GM20000 (cell line): ENCODE measurements at regions not wholly inside any gene's neighbourhood (a gene's known extent, or its start where the extent isn't known, plus 50 kb on each side); places are given as distances from the start of the nearest gene placed in this dataset.

Source experiments
- DNase-seq: peaks from one replicate; pipeline ENCODE4 v3.0.0; 2012; ENCODE audit warnings: low spot score
- TF ChIP-seq, protein P1 (sequence below): IDR thresholded peaks from 2 replicates; pipeline ENCODE4 v1.5.1; 2012; ENCODE audit warnings: mild to moderate bottlenecking, control low read depth; ENCODE audit errors: extremely low read depth, missing control alignments

DNA sequence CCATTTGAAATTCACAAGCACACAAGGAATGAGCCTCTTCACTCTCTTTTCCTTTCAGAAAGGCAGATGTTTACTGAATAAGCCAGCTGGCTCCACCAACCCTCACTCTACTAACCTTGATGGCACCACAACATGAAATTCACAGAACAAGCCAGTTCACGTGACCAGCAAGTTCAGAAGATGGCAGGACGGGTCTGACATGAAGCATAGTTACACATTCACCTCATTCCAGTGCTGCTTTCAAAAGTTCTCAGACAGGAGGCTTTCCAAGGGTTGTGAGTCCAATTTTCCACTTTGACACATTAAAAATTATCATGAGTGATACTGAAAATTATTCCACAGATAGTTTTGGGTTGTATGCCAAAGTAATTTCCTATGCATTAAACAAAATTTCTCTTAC is 74.2 kb upstream of the MBOAT2 start:
- TF ChIP-seq, protein P1, sequence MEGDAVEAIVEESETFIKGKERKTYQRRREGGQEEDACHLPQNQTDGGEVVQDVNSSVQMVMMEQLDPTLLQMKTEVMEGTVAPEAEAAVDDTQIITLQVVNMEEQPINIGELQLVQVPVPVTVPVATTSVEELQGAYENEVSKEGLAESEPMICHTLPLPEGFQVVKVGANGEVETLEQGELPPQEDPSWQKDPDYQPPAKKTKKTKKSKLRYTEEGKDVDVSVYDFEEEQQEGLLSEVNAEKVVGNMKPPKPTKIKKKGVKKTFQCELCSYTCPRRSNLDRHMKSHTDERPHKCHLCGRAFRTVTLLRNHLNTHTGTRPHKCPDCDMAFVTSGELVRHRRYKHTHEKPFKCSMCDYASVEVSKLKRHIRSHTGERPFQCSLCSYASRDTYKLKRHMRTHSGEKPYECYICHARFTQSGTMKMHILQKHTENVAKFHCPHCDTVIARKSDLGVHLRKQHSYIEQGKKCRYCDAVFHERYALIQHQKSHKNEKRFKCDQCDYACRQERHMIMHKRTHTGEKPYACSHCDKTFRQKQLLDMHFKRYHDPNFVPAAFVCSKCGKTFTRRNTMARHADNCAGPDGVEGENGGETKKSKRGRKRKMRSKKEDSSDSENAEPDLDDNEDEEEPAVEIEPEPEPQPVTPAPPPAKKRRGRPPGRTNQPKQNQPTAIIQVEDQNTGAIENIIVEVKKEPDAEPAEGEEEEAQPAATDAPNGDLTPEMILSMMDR, result no peak

DNA sequence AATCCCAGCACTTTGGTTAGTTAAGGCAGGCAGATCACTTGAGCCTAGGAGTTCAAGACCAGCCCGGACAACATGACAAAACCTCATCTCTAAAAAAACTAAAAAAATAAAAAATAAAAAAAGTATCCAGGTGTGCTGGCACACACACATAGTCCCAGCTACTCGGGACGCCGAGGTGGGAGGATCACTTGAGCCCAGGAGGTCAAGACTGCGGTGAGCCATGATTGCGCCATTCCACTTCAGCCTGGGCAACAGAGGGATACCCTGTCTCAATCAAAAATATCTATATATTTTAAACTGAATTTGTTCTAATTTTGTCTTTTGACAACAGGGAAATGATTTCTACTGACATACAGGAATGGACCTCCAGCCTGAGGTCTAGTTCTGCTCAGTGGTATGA is 73.3 kb upstream of the MBOAT2 start:
- TF ChIP-seq, protein P1, result no peak
- no peak for DNase-seq

More for the DNA sequence above, 74.2 kb upstream of the MBOAT2 start:
- no peak for DNase-seq

DNA sequence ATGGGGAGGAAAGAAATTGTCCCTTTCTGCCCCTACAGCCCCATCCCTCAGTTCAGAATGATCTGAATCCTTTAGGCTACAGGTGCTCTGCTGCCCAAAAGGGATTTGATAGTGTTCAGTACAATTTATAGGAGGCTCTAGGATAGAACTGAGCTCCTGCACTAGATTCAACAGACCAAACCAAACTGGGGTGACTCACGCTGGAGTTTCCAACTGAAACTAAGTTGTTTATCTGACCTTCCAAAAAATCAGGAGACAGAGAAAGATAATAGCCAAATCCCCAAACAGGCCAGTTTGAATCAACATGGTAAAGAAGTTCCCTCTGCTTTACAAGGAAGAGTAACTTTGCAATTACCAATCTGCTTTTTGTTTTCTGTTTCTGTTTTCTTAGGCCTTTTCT is 72.7 kb upstream of the MBOAT2 start:
- no peak for DNase-seq
- TF ChIP-seq, protein P1, result no peak

DNA sequence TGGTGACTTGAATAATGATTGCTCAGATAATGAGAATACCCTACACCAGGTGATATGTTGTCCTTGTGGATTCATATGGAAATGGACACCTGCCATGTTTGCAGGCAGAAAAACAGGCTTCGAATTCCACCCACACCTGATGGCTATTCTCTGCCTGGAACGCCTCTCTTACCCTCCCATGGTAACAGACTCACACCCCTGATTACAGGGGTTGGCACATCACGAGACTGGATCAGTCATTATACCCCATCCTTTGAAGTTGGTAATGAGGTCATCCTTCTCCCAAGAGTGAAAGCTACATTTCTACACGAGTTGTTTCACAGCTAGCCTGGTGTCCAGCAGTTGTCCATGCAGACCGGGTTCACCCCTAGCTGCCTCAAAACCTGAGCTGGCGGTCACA is 71.4 kb upstream of the MBOAT2 start:
- TF ChIP-seq, protein P1, result no peak
- DNase-seq, result no peak

DNA sequence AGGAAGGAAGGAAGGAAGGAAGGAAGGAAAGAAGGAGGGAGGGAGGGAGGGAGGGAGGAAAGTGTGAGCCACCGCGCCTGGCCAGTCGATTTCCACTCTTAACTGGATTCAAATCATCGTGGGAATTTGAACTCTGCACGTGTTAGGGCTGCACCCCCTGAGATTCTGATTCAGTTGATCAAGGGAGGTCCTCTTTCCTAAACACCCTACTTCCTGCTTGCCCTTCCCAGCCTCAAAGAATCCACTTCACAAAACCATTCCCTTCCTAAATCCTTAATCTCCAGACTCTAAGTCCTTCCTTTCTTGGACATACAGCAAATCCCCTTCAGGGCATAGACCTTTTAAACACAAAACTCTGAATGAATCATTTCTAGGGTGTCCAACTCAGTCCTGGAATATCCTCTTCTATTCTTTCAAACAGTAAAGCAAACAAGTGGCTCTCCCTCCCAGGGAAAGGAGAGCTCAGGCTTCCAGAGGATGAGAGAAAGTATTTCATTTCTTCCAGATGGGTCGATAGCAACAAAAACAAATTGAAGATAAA is 68.2 kb upstream of the MBOAT2 start:
- TF ChIP-seq, protein P1, result no peak
- no peak for DNase-seq

DNA sequence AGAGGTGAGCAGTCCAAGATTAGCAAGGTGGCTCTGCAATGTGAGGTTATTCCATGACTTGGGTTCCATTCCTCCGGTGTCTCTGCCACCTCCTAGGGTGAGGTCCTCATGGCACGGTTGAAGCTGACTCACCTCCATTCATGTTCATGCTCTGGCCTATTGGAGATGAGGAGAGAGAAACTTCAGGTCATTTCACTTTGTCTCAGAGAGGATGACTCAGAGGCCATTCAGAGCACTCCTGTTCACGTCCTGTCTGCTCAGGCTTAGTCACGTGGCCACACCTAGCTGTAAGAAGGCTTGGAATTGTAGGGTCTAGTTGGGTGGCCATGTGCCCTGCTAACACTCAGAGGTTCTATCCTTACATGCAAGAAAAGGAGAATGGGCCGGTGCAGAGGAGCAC is 67.5 kb upstream of the MBOAT2 start:
- DNase-seq, result no peak

DNA sequence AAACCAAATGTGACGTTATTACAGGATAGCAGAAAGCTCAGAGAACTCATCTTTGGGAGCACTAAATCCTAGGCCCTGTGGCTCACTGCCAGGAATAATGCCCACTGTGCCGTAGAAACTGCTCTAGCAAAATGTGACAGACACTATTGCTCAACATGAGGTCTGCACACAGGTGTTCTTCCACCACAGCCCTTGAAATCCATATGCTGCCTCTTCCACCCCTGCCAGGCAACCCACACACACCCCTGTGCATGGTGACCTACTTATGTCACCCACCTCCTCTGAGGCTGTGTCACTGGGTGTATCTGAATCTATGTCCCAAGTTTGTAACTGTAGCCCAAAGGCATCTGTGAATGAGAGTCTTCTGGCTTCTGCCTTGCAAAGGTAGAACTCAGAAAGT is 66.1 kb upstream of the MBOAT2 start:
- TF ChIP-seq, protein P1, result no peak
- no peak for DNase-seq

More for the DNA sequence above, 67.5 kb upstream of the MBOAT2 start:
- TF ChIP-seq, protein P1, result no peak

DNA sequence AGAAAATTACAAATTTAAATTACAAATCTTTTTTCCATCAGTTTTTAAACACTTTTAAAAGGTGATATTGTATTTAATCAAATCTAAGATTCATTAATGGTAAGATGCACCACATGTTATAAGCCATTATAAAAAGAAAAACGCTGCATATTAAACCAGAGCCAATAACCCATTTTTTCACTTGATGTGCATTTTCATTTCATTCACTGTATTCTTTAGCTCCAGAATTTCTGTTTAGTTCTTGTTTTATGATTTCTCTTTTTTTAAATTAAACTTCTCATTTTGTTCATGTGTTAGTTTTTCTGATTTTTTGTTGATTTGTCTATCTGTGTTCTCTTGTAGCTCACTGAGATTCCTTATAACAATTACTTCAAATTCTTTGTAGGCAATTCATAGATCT is 62.4 kb upstream of the MBOAT2 start:
- TF ChIP-seq, protein P1, result no peak
- DNase-seq, result no peak
